Lower leg skin (tissue), 3 donors: ENCODE measurements at regions not wholly inside any gene's neighbourhood (a gene's known extent, or its start where the extent isn't known, plus 50 kb on each side); places are given as distances from the start of the nearest gene placed in this dataset.

Source experiments
- POLR2A ChIP-seq, 2 donors: fragments of 450-650 bp; IDR thresholded peaks; one replicate each; pipeline ENCODE4 v1.6.1; 2016 to 2017; ENCODE audit warnings: antibody characterized with exemption in 2 of 2, mild to moderate bottlenecking in 1 of 2, moderate library complexity in 1 of 2
- TF ChIP-seq, protein P1 (sequence below), 3 donors: fragments of 450-650 bp; IDR thresholded peaks; one replicate each; pipeline ENCODE4 v1.5.1; 2016; ENCODE audit warnings: antibody characterized with exemption in 3 of 3, mild to moderate bottlenecking in 3 of 3, moderate library complexity in 2 of 3

DNA sequence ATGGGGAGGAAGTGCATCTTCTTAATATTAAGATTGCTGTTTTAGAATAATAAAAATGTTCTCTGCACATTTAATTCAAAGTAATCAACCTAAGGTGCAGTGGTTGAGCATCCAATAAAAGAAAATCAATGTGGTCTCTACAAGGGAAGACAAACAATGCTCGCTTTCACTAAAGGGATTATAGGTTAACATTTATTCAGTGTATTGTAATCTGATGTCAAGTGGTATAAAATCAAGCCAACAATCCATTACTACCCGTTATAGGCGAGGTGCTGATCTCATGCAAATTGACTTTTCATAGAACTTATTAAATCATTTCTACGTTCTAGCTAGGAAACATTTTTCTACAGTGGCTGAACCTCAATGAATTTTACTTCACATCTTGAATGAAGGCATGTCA, 773.9 kb downstream of the NR2F1-AS1 start:
- TF ChIP-seq, protein P1, sequence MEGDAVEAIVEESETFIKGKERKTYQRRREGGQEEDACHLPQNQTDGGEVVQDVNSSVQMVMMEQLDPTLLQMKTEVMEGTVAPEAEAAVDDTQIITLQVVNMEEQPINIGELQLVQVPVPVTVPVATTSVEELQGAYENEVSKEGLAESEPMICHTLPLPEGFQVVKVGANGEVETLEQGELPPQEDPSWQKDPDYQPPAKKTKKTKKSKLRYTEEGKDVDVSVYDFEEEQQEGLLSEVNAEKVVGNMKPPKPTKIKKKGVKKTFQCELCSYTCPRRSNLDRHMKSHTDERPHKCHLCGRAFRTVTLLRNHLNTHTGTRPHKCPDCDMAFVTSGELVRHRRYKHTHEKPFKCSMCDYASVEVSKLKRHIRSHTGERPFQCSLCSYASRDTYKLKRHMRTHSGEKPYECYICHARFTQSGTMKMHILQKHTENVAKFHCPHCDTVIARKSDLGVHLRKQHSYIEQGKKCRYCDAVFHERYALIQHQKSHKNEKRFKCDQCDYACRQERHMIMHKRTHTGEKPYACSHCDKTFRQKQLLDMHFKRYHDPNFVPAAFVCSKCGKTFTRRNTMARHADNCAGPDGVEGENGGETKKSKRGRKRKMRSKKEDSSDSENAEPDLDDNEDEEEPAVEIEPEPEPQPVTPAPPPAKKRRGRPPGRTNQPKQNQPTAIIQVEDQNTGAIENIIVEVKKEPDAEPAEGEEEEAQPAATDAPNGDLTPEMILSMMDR (IDR thresholded peaks at IDR 0.05), result no peak
- no peak for TF ChIP-seq POLR2A (IDR thresholded peaks at IDR 0.05)
